Stomach smooth muscle (tissue), 2 donors: ENCODE measurements at regions not wholly inside any gene's neighbourhood (a gene's known extent, or its start where the extent isn't known, plus 50 kb on each side); places are given as distances from the start of the nearest gene placed in this dataset.

Experiments
- H3K27ac ChIP-seq: one replicate; pipeline ENCODE4 v1.7.0; 2013; ENCODE audit warnings: mild to moderate bottlenecking, low read length, inconsistent platforms
- H3K27me3 ChIP-seq, 2 donors: one replicate each; pipeline ENCODE4 v1.7.0; 2013; ENCODE audit warnings: low read length in 2 of 2; ENCODE audit not compliant: insufficient read depth in 2 of 2, control insufficient read depth in 1 of 2
- H3K36me3 ChIP-seq, 2 donors: one replicate each; pipeline ENCODE4 v1.7.0; 2013; ENCODE audit warnings: low read length in 2 of 2; ENCODE audit not compliant: control insufficient read depth in 2 of 2, insufficient read depth in 2 of 2
- H3K4me1 ChIP-seq: one replicate; pipeline ENCODE4 v1.7.0; 2013; ENCODE audit warnings: low read length; ENCODE audit not compliant: control insufficient read depth, insufficient read depth
- H3K4me3 ChIP-seq, 2 donors: one replicate each; pipeline ENCODE4 v1.7.0; 2013; ENCODE audit warnings: low read length in 2 of 2
- H3K9ac ChIP-seq, 2 donors: one replicate each; pipeline ENCODE4 v1.7.0; 2013; ENCODE audit warnings: low read length in 2 of 2, mild to moderate bottlenecking in 1 of 2
- H3K9me3 ChIP-seq, 2 donors: one replicate each; pipeline ENCODE4 v1.7.0; 2013; ENCODE audit warnings: low read length in 2 of 2; ENCODE audit not compliant: control insufficient read depth in 2 of 2
- donor health status: healthy.
- donor health status: Pancreatic carcinoma.

DNA sequence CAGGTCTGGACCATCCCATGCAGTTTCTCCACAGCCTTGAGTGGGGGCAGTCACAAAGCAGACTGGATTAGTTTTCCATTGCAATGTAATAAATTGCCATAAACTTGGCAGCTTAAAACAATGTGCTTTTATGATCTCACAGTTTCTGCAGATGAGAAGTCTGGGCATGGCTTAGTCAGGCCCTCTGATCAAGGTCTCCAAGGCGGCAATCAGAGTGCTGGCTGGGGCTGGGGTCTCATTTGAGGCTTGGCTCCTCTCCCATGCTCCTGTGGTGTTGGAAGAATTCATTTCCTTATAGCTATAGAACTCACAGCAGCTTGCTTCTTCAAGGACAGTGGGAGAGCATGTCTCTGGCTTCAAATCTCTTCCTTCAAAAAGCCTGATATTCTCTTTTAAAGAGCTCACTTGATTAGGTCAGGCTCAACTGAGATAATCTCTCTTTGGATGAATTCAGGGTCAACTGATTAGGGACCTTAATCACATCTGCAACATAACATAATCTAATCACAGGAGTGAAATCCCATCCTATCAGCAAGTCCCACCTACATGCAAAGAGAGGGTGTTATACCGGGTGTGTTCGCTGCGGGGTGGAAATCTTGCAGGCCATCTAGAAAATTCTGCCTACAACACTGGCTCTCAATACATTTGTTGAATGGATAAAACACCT lies 77.4 kb upstream of the SULF2 start:
- Histone ChIP-seq H3K27me3 (no peaks in the 10 kb centered on the region), H3K9me3 (peaks cover 4 to 6% of the 10 kb centered on the region in 2 donors), H3K36me3 (no peaks in the 10 kb centered on the region), H3K4me3 (no peak overlapping the region), H3K9ac (no peak overlapping the region), H3K4me1 (peaks cover 8% of the 10 kb centered on the region), H3K27ac (no peak overlapping the region)

DNA sequence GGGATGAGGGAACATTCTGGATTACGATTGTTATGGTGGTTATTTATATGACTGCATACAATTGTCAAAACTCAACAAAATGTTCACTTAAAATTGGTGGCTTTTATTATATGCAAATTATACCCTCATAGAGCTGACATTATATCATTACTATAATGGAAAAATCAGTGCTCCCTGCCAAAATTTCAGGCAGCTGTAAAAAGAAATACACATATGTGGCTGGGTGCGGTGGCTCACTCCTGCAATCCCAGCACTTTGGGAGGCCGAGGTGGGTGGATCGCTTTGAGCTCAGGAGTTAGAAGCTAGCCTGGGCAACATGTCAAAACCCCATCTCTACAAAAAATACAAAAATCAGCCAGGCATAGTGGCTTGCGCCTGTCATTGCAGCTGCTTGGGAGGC lies 75.8 kb upstream of the SULF2 start:
- H3K27ac ChIP-seq: no peak overlapping the region
- no peaks in the 10 kb centered on the region for H3K27me3 ChIP-seq
- peaks cover 17% of the 10 kb centered on the region for H3K4me1 ChIP-seq
- H3K4me3 ChIP-seq: no peak overlapping the region
- no peaks in the 10 kb centered on the region for H3K36me3 ChIP-seq
- no peak overlapping the region for H3K9ac ChIP-seq
- peaks cover 4 to 6% of the 10 kb centered on the region in 2 donors for H3K9me3 ChIP-seq

DNA sequence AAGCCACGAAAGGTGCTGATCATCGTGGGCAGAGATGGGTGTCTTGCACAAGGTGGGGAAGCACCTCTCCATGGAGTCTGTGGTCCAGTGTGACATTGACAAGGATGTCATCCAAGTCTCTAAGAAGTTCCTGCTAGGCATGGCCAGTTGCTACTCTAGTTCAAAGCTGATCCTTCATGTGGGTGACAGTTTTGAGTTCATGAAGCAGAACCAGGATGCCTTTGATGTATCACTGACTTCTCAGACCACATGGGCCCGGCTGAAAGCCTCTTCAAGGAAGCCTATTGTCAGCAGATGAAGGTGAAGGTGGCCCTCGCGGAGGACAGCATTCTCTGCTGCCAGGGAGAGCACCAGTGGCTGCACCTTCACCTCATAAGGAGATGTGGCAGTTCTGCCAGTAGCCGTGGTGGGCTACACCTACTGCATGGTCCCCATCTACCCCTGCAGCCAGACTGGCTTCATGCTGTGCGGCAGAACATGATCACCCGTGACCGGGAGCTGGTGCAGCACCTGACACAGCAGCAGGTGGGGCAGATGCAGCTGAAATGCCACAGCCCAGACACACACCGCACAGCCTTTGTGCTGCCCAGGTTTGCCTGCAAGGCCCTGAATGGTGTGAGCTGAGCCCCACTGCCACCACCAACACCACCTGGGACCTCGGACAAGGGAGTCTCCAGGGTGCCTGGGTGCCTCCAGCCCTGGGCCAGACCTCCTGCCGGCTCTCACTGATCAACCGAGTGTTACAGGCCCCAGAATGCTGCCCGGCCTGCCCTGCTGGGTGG lies 75.0 kb upstream of the SULF2 start:
- peaks cover 4 to 6% of the 10 kb centered on the region in 2 donors for H3K9me3 ChIP-seq

DNA sequence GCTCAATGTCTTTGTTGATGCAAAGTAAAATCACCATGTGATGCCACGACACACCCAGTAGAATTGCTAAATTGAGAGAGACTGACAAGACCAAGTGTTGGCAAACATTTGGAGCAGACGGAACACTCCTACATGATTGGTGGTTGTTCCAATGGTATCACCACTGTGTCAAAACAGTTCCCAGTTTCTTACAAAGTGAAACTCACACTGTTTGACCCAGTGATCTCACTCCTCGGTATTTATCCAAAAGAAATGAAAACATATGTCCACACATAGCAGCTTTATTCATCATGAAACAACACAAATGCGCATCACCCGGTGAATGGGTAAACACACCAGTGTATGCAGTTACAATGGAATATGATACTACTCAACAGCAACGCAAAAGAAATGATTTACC lies 74.0 kb upstream of the SULF2 start:
- Histone ChIP-seq H3K27ac (peak overlapping the region; percentile 70), H3K9ac (no peak overlapping the region), H3K36me3 (no peaks in the 10 kb centered on the region), H3K27me3 (no peaks in the 10 kb centered on the region), H3K4me1 (peaks cover 17% of the 10 kb centered on the region), H3K9me3 (peaks cover 4 to 6% of the 10 kb centered on the region in 2 donors), H3K4me3 (no peak overlapping the region)

More for the DNA sequence above, 75.0 kb upstream of the SULF2 start:
- H3K27me3 ChIP-seq: no peaks in the 10 kb centered on the region
- no peak overlapping the region for H3K4me3 ChIP-seq
- no peaks in the 10 kb centered on the region for H3K36me3 ChIP-seq
- peaks cover 17% of the 10 kb centered on the region for H3K4me1 ChIP-seq
- no peak overlapping the region for H3K27ac ChIP-seq
- H3K9ac ChIP-seq: no peak overlapping the region

DNA sequence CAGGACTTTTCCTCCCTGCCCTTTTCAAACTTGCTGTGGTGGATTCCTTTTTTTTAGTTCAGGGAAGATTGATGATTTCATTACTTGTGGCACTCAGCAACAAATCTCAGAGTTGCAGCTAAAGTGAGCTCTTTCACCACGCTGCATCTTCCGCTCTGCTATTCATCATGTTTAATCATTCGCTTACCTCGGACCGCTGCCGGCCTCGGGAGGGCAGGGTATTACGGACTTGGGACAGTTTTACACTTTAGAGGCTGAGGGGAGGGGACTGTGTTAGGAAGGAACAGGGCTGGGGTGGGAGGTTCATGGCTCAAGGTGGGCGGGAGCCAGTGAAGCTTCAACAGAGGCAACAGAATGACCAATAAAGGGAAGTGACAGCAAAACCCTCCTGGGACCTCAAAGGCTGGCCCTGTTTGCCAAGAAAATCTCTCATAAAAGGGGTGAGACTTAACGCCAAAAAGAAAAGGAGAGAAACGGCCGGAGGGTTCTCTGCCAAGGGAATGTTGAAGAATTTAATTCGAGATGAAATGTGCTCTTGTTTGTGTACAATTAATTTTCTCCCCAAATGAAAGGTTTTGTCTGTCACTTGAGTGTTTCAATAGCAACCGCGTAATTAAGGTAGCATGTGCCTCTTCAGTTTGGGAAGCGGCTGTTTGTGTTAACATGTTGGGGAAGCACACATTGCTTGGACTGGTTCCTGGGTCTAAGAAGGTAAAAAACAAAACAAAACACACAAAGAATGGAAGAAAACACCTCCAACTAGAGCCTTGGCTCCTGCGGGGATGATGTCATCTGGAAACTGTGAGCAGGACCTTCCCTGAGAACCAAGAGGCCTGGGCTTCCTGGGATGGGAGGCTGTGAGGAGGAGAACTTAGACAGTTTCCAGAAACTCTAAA lies 72.5 kb upstream of the SULF2 start:
- Histone ChIP-seq H3K4me3 (peak overlapping the region; percentile 10 to 44), H3K4me1 (peaks cover 17% of the 10 kb centered on the region), H3K27me3 (no peaks in the 10 kb centered on the region), H3K36me3 (no peaks in the 10 kb centered on the region), H3K9ac (peak overlapping the region; percentile 42 to 57), H3K9me3 (peaks cover 1 to 2% of the 10 kb centered on the region in 2 donors), H3K27ac (peak overlapping the region; percentile 70)

DNA sequence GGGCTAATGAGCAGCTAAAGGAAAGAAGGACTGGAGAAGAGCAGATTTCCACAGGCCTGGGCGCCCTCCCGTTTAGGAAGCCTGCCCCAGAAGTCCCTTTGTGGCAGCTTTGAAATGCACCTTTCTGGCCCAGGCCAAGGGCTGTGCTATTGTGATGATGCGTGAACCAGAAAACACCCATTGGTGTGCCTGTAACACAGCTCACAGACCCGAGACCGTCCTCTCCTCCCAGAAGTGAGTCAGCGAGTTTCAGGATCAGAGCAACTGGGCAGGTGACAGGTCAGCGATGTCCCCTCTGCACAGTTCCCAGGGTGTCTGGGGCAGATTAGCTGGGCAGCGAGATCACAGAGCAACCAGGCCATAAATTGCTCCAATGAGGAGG lies 71.9 kb upstream of the SULF2 start:
- peak overlapping the region in 1 of 2 donors; percentile 44 for H3K4me3 ChIP-seq
- no peaks in the 10 kb centered on the region for H3K9me3 ChIP-seq
- peak overlapping the region; percentile 70 for H3K27ac ChIP-seq
- no peaks in the 10 kb centered on the region for H3K27me3 ChIP-seq
- peak overlapping the region; percentile 42 to 57 for H3K9ac ChIP-seq
- H3K36me3 ChIP-seq: no peaks in the 10 kb centered on the region
- H3K4me1 ChIP-seq: peaks cover 17% of the 10 kb centered on the region

DNA sequence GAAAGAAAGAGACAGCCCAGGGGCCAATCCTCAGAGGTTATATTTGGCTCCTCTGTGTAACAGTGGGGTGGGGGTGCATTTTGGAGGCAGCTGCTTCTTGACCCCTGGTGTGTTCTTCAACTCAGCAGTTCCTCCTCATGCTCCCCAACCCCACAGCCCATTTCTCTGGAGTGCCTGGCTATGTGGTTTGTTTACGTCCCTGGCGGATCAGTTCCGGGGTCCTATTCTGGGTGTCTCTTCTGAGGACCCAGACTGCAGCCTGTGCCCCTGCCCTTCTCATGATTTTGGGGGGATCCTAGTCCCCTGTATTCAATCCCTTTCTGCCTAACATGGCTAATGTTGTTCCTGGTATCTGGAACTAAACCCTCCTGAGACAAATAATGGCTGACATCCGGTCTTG lies 70.5 kb upstream of the SULF2 start:
- no peak overlapping the region for H3K27ac ChIP-seq
- no peaks in the 10 kb centered on the region for H3K9me3 ChIP-seq
- H3K4me3 ChIP-seq: no peak overlapping the region
- H3K36me3 ChIP-seq: no peaks in the 10 kb centered on the region
- no peaks in the 10 kb centered on the region for H3K27me3 ChIP-seq
- no peak overlapping the region for H3K9ac ChIP-seq
- peaks cover 17% of the 10 kb centered on the region for H3K4me1 ChIP-seq

DNA sequence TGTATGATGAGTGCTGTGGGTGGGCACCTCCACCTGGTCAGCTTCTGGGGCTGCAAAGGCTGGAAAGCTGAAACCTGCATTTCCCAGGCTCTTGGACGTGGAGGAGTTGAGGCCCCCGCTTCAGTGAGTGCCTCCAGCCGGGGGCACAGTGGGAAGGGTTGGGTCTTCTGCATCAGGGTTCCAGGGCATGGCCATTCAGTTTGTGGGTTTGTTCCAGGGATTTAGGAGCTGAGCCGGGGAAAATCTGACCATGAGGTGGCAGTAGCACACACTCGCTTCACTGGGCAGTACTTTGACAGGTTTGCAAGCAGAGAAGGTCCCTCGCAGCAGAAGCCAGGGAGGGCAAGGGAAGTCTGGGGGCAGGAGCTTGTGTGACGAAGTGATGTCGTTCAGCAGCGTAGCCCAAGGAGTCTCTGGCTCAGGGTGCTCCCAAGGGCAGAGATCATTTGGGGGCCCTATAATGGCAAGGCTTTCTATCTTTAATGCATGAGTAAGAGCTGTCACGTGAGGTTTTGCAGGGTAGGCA lies 69.5 kb upstream of the SULF2 start:
- no peaks in the 10 kb centered on the region for H3K27me3 ChIP-seq
- H3K4me3 ChIP-seq: no peak overlapping the region
- no peaks in the 10 kb centered on the region for H3K36me3 ChIP-seq
- no peak overlapping the region for H3K9ac ChIP-seq
- peaks cover 17% of the 10 kb centered on the region for H3K4me1 ChIP-seq
- no peak overlapping the region for H3K27ac ChIP-seq
- H3K9me3 ChIP-seq: no peaks in the 10 kb centered on the region

DNA sequence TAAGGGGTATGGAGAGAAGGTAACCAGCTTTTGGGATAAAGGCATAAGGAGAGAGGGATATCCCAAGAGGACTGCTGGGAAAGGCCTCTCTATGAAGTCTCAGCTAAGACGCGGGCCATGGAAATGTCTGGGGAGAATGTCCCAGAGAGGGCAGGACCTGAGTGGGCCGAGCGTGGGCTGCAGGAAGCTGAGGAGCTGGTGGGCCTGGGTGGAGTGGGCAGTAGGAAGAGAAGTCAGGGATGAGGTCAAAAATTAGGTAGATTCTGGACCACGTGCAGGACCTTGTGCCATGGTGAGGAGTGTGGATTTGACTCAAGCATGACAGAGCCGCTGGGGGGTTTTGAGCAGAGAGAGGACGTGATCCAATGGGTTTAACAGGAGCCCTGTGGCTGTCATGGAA lies 66.5 kb upstream of the SULF2 start:
- Histone ChIP-seq H3K4me3 (no peak overlapping the region), H3K27ac (no peak overlapping the region), H3K9me3 (no peaks in the 10 kb centered on the region), H3K9ac (no peak overlapping the region), H3K36me3 (no peaks in the 10 kb centered on the region), H3K4me1 (no peaks in the 10 kb centered on the region), H3K27me3 (no peaks in the 10 kb centered on the region)

DNA sequence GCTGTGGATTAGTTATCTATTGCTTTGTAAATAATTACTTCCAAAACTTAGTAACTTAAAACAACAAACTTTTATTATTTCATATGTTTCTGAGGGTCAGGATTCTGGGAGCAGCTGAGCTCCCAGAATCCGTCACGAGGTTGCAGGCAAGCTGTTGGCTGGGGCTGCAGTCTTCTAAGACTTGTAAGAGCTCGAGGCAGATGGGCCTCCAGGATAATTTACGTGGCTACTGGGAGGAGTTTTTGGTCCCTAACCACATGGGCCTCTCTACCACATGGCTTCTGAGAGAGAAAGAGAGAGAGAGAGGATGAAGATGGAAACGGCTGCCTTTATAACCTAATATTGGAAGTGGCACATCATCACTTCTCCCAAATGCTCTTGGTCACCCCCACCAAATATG lies 64.9 kb upstream of the SULF2 start:
- no peaks in the 10 kb centered on the region for H3K4me1 ChIP-seq
- H3K4me3 ChIP-seq: no peak overlapping the region
- H3K9me3 ChIP-seq: no peaks in the 10 kb centered on the region
- H3K36me3 ChIP-seq: no peaks in the 10 kb centered on the region
- H3K27ac ChIP-seq: no peak overlapping the region
- H3K9ac ChIP-seq: no peak overlapping the region
- no peaks in the 10 kb centered on the region for H3K27me3 ChIP-seq
